Rectal smooth muscle tissue (tissue), 1 donor: ENCODE measurements at regions not wholly inside any gene's neighbourhood (a gene's known extent, or its start where the extent isn't known, plus 50 kb on each side); places are given as distances from the start of the nearest gene placed in this dataset.

ENCODE experiments used
- H3K27ac ChIP-seq: one replicate; pipeline ENCODE4 v1.7.0; 2013; ENCODE audit warnings: low read depth, low read length, inconsistent platforms
- H3K27me3 ChIP-seq: one replicate; pipeline ENCODE4 v1.7.0; 2013; ENCODE audit warnings: low read length; ENCODE audit not compliant: control insufficient read depth, insufficient read depth
- H3K36me3 ChIP-seq: one replicate; pipeline ENCODE4 v1.7.0; 2013; ENCODE audit warnings: low read length; ENCODE audit not compliant: control insufficient read depth, insufficient read depth
- H3K4me1 ChIP-seq: one replicate; pipeline ENCODE4 v1.7.0; 2013; ENCODE audit warnings: low read length; ENCODE audit not compliant: control insufficient read depth, insufficient read depth
- H3K4me3 ChIP-seq: one replicate; pipeline ENCODE4 v1.7.0; 2013; ENCODE audit warnings: low read length
- H3K9ac ChIP-seq: one replicate; pipeline ENCODE4 v1.7.0; 2013; ENCODE audit warnings: low read length

- Histone ChIP-seq H3K27me3 (no peaks in the 10 kb centered on the region), H3K4me3 (no peak overlapping the region), H3K36me3 (no peaks in the 10 kb centered on the region), H3K9ac (no peak overlapping the region), H3K4me1 (no peaks in the 10 kb centered on the region), H3K27ac (no peak overlapping the region)
Measured at GRCh38 chr1:168913711-168914463, 184.9 kb upstream of the DPT start.

- H3K9ac ChIP-seq: no peak overlapping the region
- H3K36me3 ChIP-seq: no peaks in the 10 kb centered on the region
Measured at GRCh38 chr1:168917309-168917708, 188.3 kb upstream of the DPT start.

GRCh38 chr1:168917796-168918195 lies 188.7 kb upstream of the ATP1B1 start:
- Histone ChIP-seq H3K36me3 (no peaks in the 10 kb centered on the region), H3K4me1 (no peaks in the 10 kb centered on the region), H3K27me3 (no peaks in the 10 kb centered on the region), H3K27ac (no peak overlapping the region), H3K9ac (no peak overlapping the region), H3K4me3 (no peak overlapping the region)

More at GRCh38 chr1:168917309-168917708, 188.3 kb upstream of the DPT start:
- no peak overlapping the region for H3K4me3 ChIP-seq
- no peak overlapping the region for H3K27ac ChIP-seq
- no peaks in the 10 kb centered on the region for H3K4me1 ChIP-seq
- H3K27me3 ChIP-seq: no peaks in the 10 kb centered on the region

GRCh38 chr1:168918860-168919741 lies 187.4 kb upstream of the ATP1B1 start:
- no peak overlapping the region for H3K4me3 ChIP-seq
- no peaks in the 10 kb centered on the region for H3K27me3 ChIP-seq
- H3K27ac ChIP-seq: no peak overlapping the region
- H3K36me3 ChIP-seq: no peaks in the 10 kb centered on the region
- no peak overlapping the region for H3K9ac ChIP-seq
- H3K4me1 ChIP-seq: no peaks in the 10 kb centered on the region

- Histone ChIP-seq H3K4me3 (no peak overlapping the region), H3K9ac (no peak overlapping the region), H3K27ac (no peak overlapping the region)
Measured at GRCh38 chr1:168920456-168921094, 185.9 kb upstream of the ATP1B1 start.

GRCh38 chr1:168921629-168922028 lies 184.9 kb upstream of the ATP1B1 start:
- no peak overlapping the region for H3K4me3 ChIP-seq
- no peak overlapping the region for H3K9ac ChIP-seq
- no peaks in the 10 kb centered on the region for H3K27me3 ChIP-seq
- no peaks in the 10 kb centered on the region for H3K4me1 ChIP-seq
- no peaks in the 10 kb centered on the region for H3K36me3 ChIP-seq
- no peak overlapping the region for H3K27ac ChIP-seq

More at GRCh38 chr1:168920456-168921094, 185.9 kb upstream of the ATP1B1 start:
- no peaks in the 10 kb centered on the region for H3K36me3 ChIP-seq
- H3K27me3 ChIP-seq: no peaks in the 10 kb centered on the region
- H3K4me1 ChIP-seq: no peaks in the 10 kb centered on the region

GRCh38 chr1:168923521-168924136 lies 182.9 kb upstream of the ATP1B1 start:
- Histone ChIP-seq H3K27ac (no peak overlapping the region), H3K36me3 (no peaks in the 10 kb centered on the region), H3K9ac (no peak overlapping the region), H3K4me3 (no peak overlapping the region), H3K27me3 (no peaks in the 10 kb centered on the region), H3K4me1 (no peaks in the 10 kb centered on the region)

- no peaks in the 10 kb centered on the region for H3K27me3 ChIP-seq
- H3K27ac ChIP-seq: no peak overlapping the region
- no peak overlapping the region for H3K9ac ChIP-seq
- no peak overlapping the region for H3K4me3 ChIP-seq
- H3K36me3 ChIP-seq: no peaks in the 10 kb centered on the region
- no peaks in the 10 kb centered on the region for H3K4me1 ChIP-seq
Measured at GRCh38 chr1:168924976-168925375, 181.5 kb upstream of the ATP1B1 start.

- Histone ChIP-seq H3K27me3 (no peaks in the 10 kb centered on the region), H3K27ac (no peak overlapping the region), H3K9ac (no peak overlapping the region), H3K36me3 (no peaks in the 10 kb centered on the region), H3K4me1 (no peaks in the 10 kb centered on the region), H3K4me3 (no peak overlapping the region)
Measured at GRCh38 chr1:168926236-168926635, 180.3 kb upstream of the ATP1B1 start.

- Histone ChIP-seq H3K27ac (no peak overlapping the region), H3K4me1 (no peaks in the 10 kb centered on the region), H3K9ac (no peak overlapping the region), H3K27me3 (no peaks in the 10 kb centered on the region), H3K4me3 (no peak overlapping the region), H3K36me3 (no peaks in the 10 kb centered on the region)
Measured at GRCh38 chr1:168932539-168932938, 174.0 kb upstream of the ATP1B1 start.

- no peak overlapping the region for H3K9ac ChIP-seq
- no peak overlapping the region for H3K27ac ChIP-seq
- no peaks in the 10 kb centered on the region for H3K36me3 ChIP-seq
Measured at GRCh38 chr1:168933141-168933805, 173.2 kb upstream of the ATP1B1 start.

More at GRCh38 chr1:168933141-168933805, 173.2 kb upstream of the ATP1B1 start:
- Histone ChIP-seq H3K27me3 (no peaks in the 10 kb centered on the region), H3K4me3 (no peak overlapping the region), H3K4me1 (no peaks in the 10 kb centered on the region)
